ENCODE measurements at regions not wholly inside any gene's neighbourhood (a gene's known extent, or its start where the extent isn't known, plus 50 kb on each side); places are given as distances from the start of the nearest gene placed in this dataset.

DNA sequence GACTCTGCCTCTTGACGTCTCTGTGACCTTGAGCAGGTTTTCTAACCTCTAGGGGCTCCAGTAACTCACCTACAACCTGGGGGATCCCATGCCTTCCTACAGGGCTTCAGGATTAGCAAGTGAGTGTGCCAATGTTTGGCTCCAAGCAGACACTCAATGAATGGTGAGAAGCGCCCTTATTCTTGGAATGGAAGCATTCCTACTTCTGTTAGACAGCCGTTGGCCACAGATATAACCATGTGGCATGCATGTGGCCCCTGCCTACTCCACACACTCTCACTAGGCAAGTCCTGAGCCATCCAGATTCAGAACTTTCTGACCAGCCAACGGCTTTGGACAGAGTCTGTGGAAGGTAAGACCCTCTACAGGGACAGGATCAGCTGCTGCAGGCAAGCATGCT, 108.9 kb upstream of the LYZL2 start:
- TF ChIP-seq, protein P1, sequence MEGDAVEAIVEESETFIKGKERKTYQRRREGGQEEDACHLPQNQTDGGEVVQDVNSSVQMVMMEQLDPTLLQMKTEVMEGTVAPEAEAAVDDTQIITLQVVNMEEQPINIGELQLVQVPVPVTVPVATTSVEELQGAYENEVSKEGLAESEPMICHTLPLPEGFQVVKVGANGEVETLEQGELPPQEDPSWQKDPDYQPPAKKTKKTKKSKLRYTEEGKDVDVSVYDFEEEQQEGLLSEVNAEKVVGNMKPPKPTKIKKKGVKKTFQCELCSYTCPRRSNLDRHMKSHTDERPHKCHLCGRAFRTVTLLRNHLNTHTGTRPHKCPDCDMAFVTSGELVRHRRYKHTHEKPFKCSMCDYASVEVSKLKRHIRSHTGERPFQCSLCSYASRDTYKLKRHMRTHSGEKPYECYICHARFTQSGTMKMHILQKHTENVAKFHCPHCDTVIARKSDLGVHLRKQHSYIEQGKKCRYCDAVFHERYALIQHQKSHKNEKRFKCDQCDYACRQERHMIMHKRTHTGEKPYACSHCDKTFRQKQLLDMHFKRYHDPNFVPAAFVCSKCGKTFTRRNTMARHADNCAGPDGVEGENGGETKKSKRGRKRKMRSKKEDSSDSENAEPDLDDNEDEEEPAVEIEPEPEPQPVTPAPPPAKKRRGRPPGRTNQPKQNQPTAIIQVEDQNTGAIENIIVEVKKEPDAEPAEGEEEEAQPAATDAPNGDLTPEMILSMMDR (IDR thresholded peaks at IDR 0.05): no peak
- no peak for TF ChIP-seq POLR2A (IDR thresholded peaks at IDR 0.05)
